ENCODE measurements at regions not wholly inside any gene's neighbourhood (a gene's known extent, or its start where the extent isn't known, plus 50 kb on each side); places are given as distances from the start of the nearest gene placed in this dataset.

GRCh38 chr6:82589509-82590206, 226.0 kb downstream of the TPBG start (continued):
- no peak for TF ChIP-seq REST (IDR thresholded peaks at IDR 0.05; ENCODE audit: low read depth)
- TF ChIP-seq ZNF274 (IDR thresholded peaks at IDR 0.05; ENCODE audit: low read depth, low read length) = no peak
- TF ChIP-seq TCF7L2 (IDR thresholded peaks at IDR 0.05; ENCODE audit: borderline replicate concordance, extremely low read depth, insufficient read depth, insufficient read length) = no peak
- TF ChIP-seq POLR2AphosphoS5 (IDR thresholded peaks at IDR 0.05; ENCODE audit: low read depth, low read length) = no peak
- no peak for TF ChIP-seq EZH2 (IDR thresholded peaks at IDR 0.05)
- TF ChIP-seq YY1 (IDR thresholded peaks at IDR 0.05; ENCODE audit: extremely low read depth, insufficient replicate concordance, low read depth, low read length) = no peak
- no peak for TF ChIP-seq ELF1 (IDR thresholded peaks at IDR 0.05; ENCODE audit: borderline replicate concordance, low read depth)
- TF ChIP-seq SIN3A (IDR thresholded peaks at IDR 0.05; ENCODE audit: low read depth) = no peak
- TF ChIP-seq ZBTB33 (IDR thresholded peaks at IDR 0.05; ENCODE audit: extremely low read depth, insufficient replicate concordance, low read length) = no peak
- no peak for TF ChIP-seq CEBPB (IDR thresholded peaks at IDR 0.05; ENCODE audit: low read depth)
